ENCODE measurements at regions not wholly inside any gene's neighbourhood (a gene's known extent, or its start where the extent isn't known, plus 50 kb on each side); places are given as distances from the start of the nearest gene placed in this dataset.

GRCh38 chr1:95323123-95323522 lies 89.1 kb downstream of the RWDD3 start:
- Histone ChIP-seq H3K4me1 (ENCODE audit: control insufficient read depth, insufficient read depth, low read length) (peaks cover 7% of the 10 kb centered on the region), H3K9me3 (ENCODE audit: control insufficient read depth, insufficient read depth, low read length) (no peaks in the 10 kb centered on the region), H3K9ac (ENCODE audit: low read depth, low read length) (no peak overlapping the region), H3K4me3 (ENCODE audit: low read depth, low read length) (no peak overlapping the region), H3K27ac (ENCODE audit: low read depth, low read length) (no peak overlapping the region), H3K36me3 (ENCODE audit: control insufficient read depth, insufficient read depth, low read length) (no peaks in the 10 kb centered on the region), H3K27me3 (ENCODE audit: control insufficient read depth, insufficient read depth, low read length) (no peaks in the 10 kb centered on the region)

DNA sequence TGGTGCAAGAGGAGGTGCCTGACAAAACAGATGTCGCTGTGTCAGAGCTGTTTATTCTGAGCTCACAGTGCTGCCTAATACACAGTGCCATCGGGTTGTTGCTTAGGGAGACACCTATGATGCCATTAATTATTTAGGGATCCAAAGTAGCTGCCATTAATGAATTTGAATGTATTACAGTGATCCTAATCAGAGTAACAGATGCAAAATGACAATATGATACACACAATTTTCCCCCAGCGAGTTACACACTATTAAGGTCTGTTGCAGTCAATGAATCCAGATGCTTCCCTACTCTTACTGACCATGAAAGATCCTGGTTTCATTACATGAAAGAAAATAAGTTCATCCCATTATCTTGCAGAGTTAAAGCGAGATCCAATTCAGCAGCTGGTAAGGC lies 91.3 kb downstream of the RWDD3 start:
- peaks cover 7% of the 10 kb centered on the region for H3K4me1 ChIP-seq (ENCODE audit: control insufficient read depth, insufficient read depth, low read length)
- H3K9me3 ChIP-seq (ENCODE audit: control insufficient read depth, insufficient read depth, low read length) = no peaks in the 10 kb centered on the region
- H3K27ac ChIP-seq (ENCODE audit: low read depth, low read length) = no peak overlapping the region
- H3K9ac ChIP-seq (ENCODE audit: low read depth, low read length) = no peak overlapping the region
- no peaks in the 10 kb centered on the region for H3K36me3 ChIP-seq (ENCODE audit: control insufficient read depth, insufficient read depth, low read length)
- H3K4me3 ChIP-seq (ENCODE audit: low read depth, low read length) = no peak overlapping the region
- no peaks in the 10 kb centered on the region for H3K27me3 ChIP-seq (ENCODE audit: control insufficient read depth, insufficient read depth, low read length)

DNA sequence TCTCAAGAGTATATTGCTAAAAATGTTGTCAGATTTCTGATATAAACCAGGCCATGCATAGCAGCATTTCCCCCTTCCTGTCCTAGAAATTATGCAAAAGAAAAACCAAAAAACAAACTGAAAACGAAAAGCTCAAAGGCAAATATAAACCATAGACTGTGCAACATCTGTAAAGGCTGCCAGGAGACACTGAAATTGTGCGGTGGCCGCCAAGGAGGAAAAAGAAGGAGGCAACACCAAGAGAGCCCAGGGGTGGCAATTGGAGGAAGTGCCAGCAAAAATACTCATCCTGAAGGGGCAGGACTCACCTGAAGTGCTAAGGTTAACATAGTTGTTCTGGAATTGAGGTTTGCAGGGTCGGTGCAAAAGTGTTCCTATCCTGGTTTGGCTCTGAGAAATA lies 92.0 kb downstream of the RWDD3 start:
- Histone ChIP-seq H3K36me3 (ENCODE audit: control insufficient read depth, insufficient read depth, low read length) (no peaks in the 10 kb centered on the region), H3K27ac (ENCODE audit: low read depth, low read length) (no peak overlapping the region), H3K9me3 (ENCODE audit: control insufficient read depth, insufficient read depth, low read length) (no peaks in the 10 kb centered on the region), H3K4me1 (ENCODE audit: control insufficient read depth, insufficient read depth, low read length) (peaks cover 7% of the 10 kb centered on the region), H3K27me3 (ENCODE audit: control insufficient read depth, insufficient read depth, low read length) (no peaks in the 10 kb centered on the region), H3K9ac (ENCODE audit: low read depth, low read length) (no peak overlapping the region), H3K4me3 (ENCODE audit: low read depth, low read length) (no peak overlapping the region)

- H3K4me3 ChIP-seq (ENCODE audit: low read depth, low read length) = no peak overlapping the region
- H3K9me3 ChIP-seq (ENCODE audit: control insufficient read depth, insufficient read depth, low read length) = no peaks in the 10 kb centered on the region
- H3K27ac ChIP-seq (ENCODE audit: low read depth, low read length) = no peak overlapping the region
- H3K4me1 ChIP-seq (ENCODE audit: control insufficient read depth, insufficient read depth, low read length) = no peaks in the 10 kb centered on the region
- no peak overlapping the region for H3K9ac ChIP-seq (ENCODE audit: low read depth, low read length)
- H3K36me3 ChIP-seq (ENCODE audit: control insufficient read depth, insufficient read depth, low read length) = no peaks in the 10 kb centered on the region
- H3K27me3 ChIP-seq (ENCODE audit: control insufficient read depth, insufficient read depth, low read length) = no peaks in the 10 kb centered on the region
These were observed 98.7 kb downstream of the RWDD3 start for GRCh38 chr1:95332754-95333153.

GRCh38 chr1:95339377-95339776 lies 105.4 kb downstream of the RWDD3 start:
- H3K4me1 ChIP-seq (ENCODE audit: control insufficient read depth, insufficient read depth, low read length) = no peaks in the 10 kb centered on the region
- no peak overlapping the region for H3K4me3 ChIP-seq (ENCODE audit: low read depth, low read length)
- no peak overlapping the region for H3K27ac ChIP-seq (ENCODE audit: low read depth, low read length)
- H3K9me3 ChIP-seq (ENCODE audit: control insufficient read depth, insufficient read depth, low read length) = no peaks in the 10 kb centered on the region
- no peaks in the 10 kb centered on the region for H3K36me3 ChIP-seq (ENCODE audit: control insufficient read depth, insufficient read depth, low read length)
- no peaks in the 10 kb centered on the region for H3K27me3 ChIP-seq (ENCODE audit: control insufficient read depth, insufficient read depth, low read length)
- no peak overlapping the region for H3K9ac ChIP-seq (ENCODE audit: low read depth, low read length)

- Histone ChIP-seq H3K9ac (ENCODE audit: low read depth, low read length) (no peak overlapping the region), H3K4me3 (ENCODE audit: low read depth, low read length) (no peak overlapping the region), H3K27ac (ENCODE audit: low read depth, low read length) (no peak overlapping the region), H3K36me3 (ENCODE audit: control insufficient read depth, insufficient read depth, low read length) (no peaks in the 10 kb centered on the region), H3K9me3 (ENCODE audit: control insufficient read depth, insufficient read depth, low read length) (no peaks in the 10 kb centered on the region), H3K4me1 (ENCODE audit: control insufficient read depth, insufficient read depth, low read length) (no peaks in the 10 kb centered on the region), H3K27me3 (ENCODE audit: control insufficient read depth, insufficient read depth, low read length) (no peaks in the 10 kb centered on the region)
These were observed 106.1 kb downstream of the RWDD3 start for GRCh38 chr1:95340061-95340460.

DNA sequence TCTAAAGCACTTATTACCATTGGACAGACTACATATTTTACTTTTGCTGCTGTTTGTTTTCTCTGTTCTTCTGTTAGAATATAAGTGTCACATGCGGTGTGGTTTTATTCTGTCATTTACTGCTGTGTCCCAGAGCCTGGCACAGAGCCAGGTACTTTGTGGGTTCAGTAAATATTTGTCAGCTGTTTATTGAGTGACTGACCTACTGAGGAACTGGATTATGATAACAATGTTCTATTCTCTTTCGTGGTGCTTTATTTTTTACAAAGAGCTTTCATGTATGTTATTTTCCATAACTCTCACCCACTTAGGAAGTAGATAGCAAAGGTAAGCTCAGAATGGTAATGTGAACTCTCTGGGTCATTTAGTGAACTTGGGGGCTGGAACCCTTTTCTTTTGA lies 118.8 kb downstream of the RWDD3 start:
- H3K36me3 ChIP-seq (ENCODE audit: control insufficient read depth, insufficient read depth, low read length) = no peaks in the 10 kb centered on the region
- no peaks in the 10 kb centered on the region for H3K27me3 ChIP-seq (ENCODE audit: control insufficient read depth, insufficient read depth, low read length)
- H3K4me3 ChIP-seq (ENCODE audit: low read depth, low read length) = no peak overlapping the region
- H3K9ac ChIP-seq (ENCODE audit: low read depth, low read length) = no peak overlapping the region
- H3K27ac ChIP-seq (ENCODE audit: low read depth, low read length) = no peak overlapping the region
- no peaks in the 10 kb centered on the region for H3K4me1 ChIP-seq (ENCODE audit: control insufficient read depth, insufficient read depth, low read length)
- H3K9me3 ChIP-seq (ENCODE audit: control insufficient read depth, insufficient read depth, low read length) = no peaks in the 10 kb centered on the region

GRCh38 chr1:95353194-95353593 lies 119.2 kb downstream of the RWDD3 start:
- no peak overlapping the region for H3K4me3 ChIP-seq (ENCODE audit: low read depth, low read length)
- H3K27me3 ChIP-seq (ENCODE audit: control insufficient read depth, insufficient read depth, low read length) = no peaks in the 10 kb centered on the region
- H3K4me1 ChIP-seq (ENCODE audit: control insufficient read depth, insufficient read depth, low read length) = no peaks in the 10 kb centered on the region
- H3K36me3 ChIP-seq (ENCODE audit: control insufficient read depth, insufficient read depth, low read length) = no peaks in the 10 kb centered on the region
- H3K9me3 ChIP-seq (ENCODE audit: control insufficient read depth, insufficient read depth, low read length) = no peaks in the 10 kb centered on the region
- H3K27ac ChIP-seq (ENCODE audit: low read depth, low read length) = no peak overlapping the region
- H3K9ac ChIP-seq (ENCODE audit: low read depth, low read length) = no peak overlapping the region

GRCh38 chr1:95364546-95364945 lies 130.5 kb downstream of the RWDD3 start:
- Histone ChIP-seq H3K4me1 (ENCODE audit: control insufficient read depth, insufficient read depth, low read length) (peaks cover 10% of the 10 kb centered on the region; the same call in 1 of the 2 replicates), H3K9ac (ENCODE audit: low read depth, low read length) (no peak overlapping the region), H3K9me3 (ENCODE audit: control insufficient read depth, insufficient read depth, low read length) (no peaks in the 10 kb centered on the region), H3K27ac (ENCODE audit: low read depth, low read length) (no peak overlapping the region), H3K4me3 (ENCODE audit: low read depth, low read length) (no peak overlapping the region), H3K27me3 (ENCODE audit: control insufficient read depth, insufficient read depth, low read length) (no peaks in the 10 kb centered on the region), H3K36me3 (ENCODE audit: control insufficient read depth, insufficient read depth, low read length) (no peaks in the 10 kb centered on the region)

- H3K4me1 ChIP-seq (ENCODE audit: control insufficient read depth, insufficient read depth, low read length) = peaks cover 10% of the 10 kb centered on the region; the same call in 1 of the 2 replicates
- H3K27me3 ChIP-seq (ENCODE audit: control insufficient read depth, insufficient read depth, low read length) = no peaks in the 10 kb centered on the region
- H3K9me3 ChIP-seq (ENCODE audit: control insufficient read depth, insufficient read depth, low read length) = no peaks in the 10 kb centered on the region
- no peak overlapping the region for H3K4me3 ChIP-seq (ENCODE audit: low read depth, low read length)
- H3K36me3 ChIP-seq (ENCODE audit: control insufficient read depth, insufficient read depth, low read length) = no peaks in the 10 kb centered on the region
- no peak overlapping the region for H3K9ac ChIP-seq (ENCODE audit: low read depth, low read length)
- no peak overlapping the region for H3K27ac ChIP-seq (ENCODE audit: low read depth, low read length)
These were observed 132.5 kb downstream of the RWDD3 start for GRCh38 chr1:95366498-95366897.

DNA sequence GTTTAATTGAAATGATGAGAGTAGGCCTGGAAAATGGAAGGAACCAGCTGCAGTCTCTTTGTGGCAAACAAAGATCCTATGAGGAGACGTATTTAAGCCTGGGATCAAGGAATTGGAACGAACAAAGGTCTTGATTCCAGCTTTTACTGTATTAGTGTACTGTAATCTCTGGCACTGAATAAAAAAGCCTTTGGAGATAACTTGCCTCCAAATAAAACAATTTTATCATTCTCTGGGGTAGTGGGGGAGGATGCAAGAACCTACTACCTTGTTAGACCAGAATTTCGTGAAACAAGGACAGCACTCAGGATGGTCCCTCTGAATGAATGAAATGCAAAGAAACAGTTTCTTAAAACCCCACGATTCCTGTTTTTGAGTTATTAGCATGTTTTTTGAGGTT lies 134.2 kb downstream of the RWDD3 start:
- Histone ChIP-seq H3K27ac (ENCODE audit: low read depth, low read length) (no peak overlapping the region), H3K36me3 (ENCODE audit: control insufficient read depth, insufficient read depth, low read length) (no peaks in the 10 kb centered on the region), H3K27me3 (ENCODE audit: control insufficient read depth, insufficient read depth, low read length) (no peaks in the 10 kb centered on the region)

More for the DNA sequence above, 134.2 kb downstream of the RWDD3 start:
- Histone ChIP-seq H3K4me1 (ENCODE audit: control insufficient read depth, insufficient read depth, low read length) (peaks cover 5% of the 10 kb centered on the region; the same call in 1 of the 2 replicates), H3K9ac (ENCODE audit: low read depth, low read length) (no peak overlapping the region), H3K9me3 (ENCODE audit: control insufficient read depth, insufficient read depth, low read length) (no peaks in the 10 kb centered on the region), H3K4me3 (ENCODE audit: low read depth, low read length) (no peak overlapping the region)

Data from HUES48 (cell line).